Fibroblast of lung (primary cell): ENCODE measurements at regions not wholly inside any gene's neighbourhood (a gene's known extent, or its start where the extent isn't known, plus 50 kb on each side); places are given as distances from the start of the nearest gene placed in this dataset.

ENCODE experiments used
- DNase-seq, 2 donors: peaks; one replicate each; pipeline versions ENCODE4 v3.0.0 to v3.0.0-alpha.2; 2010; ENCODE audit warnings: low read depth in 2 of 2
- H2AFZ ChIP-seq: 2 replicates; pipeline ENCODE4 v1.5.1; 2012; ENCODE audit warnings: low read length, control low read depth, inconsistent platforms
- H3K27ac ChIP-seq: 2 replicates; pipeline ENCODE4 v1.5.1; 2011; ENCODE audit warnings: low read length, control low read depth; ENCODE audit not compliant: insufficient read depth
- H3K27me3 ChIP-seq: 2 replicates; pipeline ENCODE4 v1.5.1; 2011; ENCODE audit warnings: mild to moderate bottlenecking, low read length; ENCODE audit not compliant: control insufficient read depth, insufficient read depth
- H3K36me3 ChIP-seq: 2 replicates; pipeline ENCODE4 v1.5.1; 2011; ENCODE audit warnings: low read length; ENCODE audit not compliant: control insufficient read depth, insufficient read depth
- H3K4me1 ChIP-seq: 2 replicates; pipeline ENCODE4 v1.5.1; 2011; ENCODE audit warnings: low read length; ENCODE audit not compliant: control insufficient read depth, insufficient read depth; ENCODE audit errors: extremely low read depth
- H3K4me2 ChIP-seq: 2 replicates; pipeline ENCODE4 v1.5.1; 2011; ENCODE audit warnings: low read length, control low read depth; ENCODE audit not compliant: insufficient read depth; ENCODE audit errors: extremely low read depth
- H3K4me3 ChIP-seq, 4 experiments: fragments of 200-600 bp in 1 of 4; sonication (generic) in 1 of 4; replicated peaks in 1 of 4; 2 replicates each; pipeline ENCODE4 v1.5.1; 2011 to 2016; ENCODE audit warnings: low read length in 4 of 4, low read depth in 3 of 4, mild to moderate bottlenecking in 3 of 4, control low read depth in 2 of 4, inconsistent platforms in 1 of 4, mixed read lengths in 1 of 4; ENCODE audit not compliant: insufficient read depth in 1 of 4; ENCODE audit errors: control extremely low read depth in 1 of 4
- H3K79me2 ChIP-seq: 2 replicates; pipeline ENCODE4 v1.5.1; 2012; ENCODE audit warnings: mild to moderate bottlenecking, low read length, inconsistent platforms; ENCODE audit not compliant: control insufficient read depth, insufficient read depth
- H3K9ac ChIP-seq: 2 replicates; pipeline ENCODE4 v1.5.1; 2011; ENCODE audit warnings: mild to moderate bottlenecking, low read length, control low read depth; ENCODE audit not compliant: insufficient read depth
- H3K9me3 ChIP-seq: 2 replicates; pipeline ENCODE4 v1.5.1; 2012; ENCODE audit warnings: low read depth, low read length; ENCODE audit not compliant: control insufficient read depth, insufficient read depth
- H4K20me1 ChIP-seq: 2 replicates; pipeline ENCODE4 v1.5.1; 2011; ENCODE audit warnings: low read length; ENCODE audit not compliant: control insufficient read depth, insufficient read depth; ENCODE audit errors: extremely low read depth
- CTCF ChIP-seq, 2 donors: IDR thresholded peaks in 1 of 2; conservative IDR thresholded peaks in 1 of 2; 1 replicate in 1 of 2; 2 replicates in 1 of 2; pipeline ENCODE4 v1.5.1; 2011 to 2012; ENCODE audit warnings: low read length in 2 of 2, control low read depth in 1 of 2, inconsistent platforms in 1 of 2, low read depth in 1 of 2, mild to moderate bottlenecking in 1 of 2
- EZH2 ChIP-seq: IDR thresholded peaks from 2 replicates; pipeline ENCODE4 v1.5.1; 2012; ENCODE audit warnings: low read length, control low read depth, mild to moderate bottlenecking; ENCODE audit errors: missing control alignments

- DNase-seq: peak in 1 of 2 donors; percentile 26
- no peaks in the 10 kb centered on the region for H3K4me1 ChIP-seq
- TF ChIP-seq EZH2: no peak
- no peak for TF ChIP-seq CTCF (conservative IDR thresholded peaks at IDR 0.05 in 1 of 2, IDR thresholded peaks at IDR 0.05 in 1 of 2; ENCODE audit: low read depth in 1 of 2, low read length in 2 of 2)
- H4K20me1 ChIP-seq: no peaks in the 10 kb centered on the region
- H3K36me3 ChIP-seq: no peaks in the 10 kb centered on the region
- no peaks in the 10 kb centered on the region for H3K27me3 ChIP-seq
- H3K9me3 ChIP-seq: no peaks in the 10 kb centered on the region
- no peak overlapping the region for H2AFZ ChIP-seq
- H3K27ac ChIP-seq: no peak overlapping the region
- H3K4me2 ChIP-seq: no peak overlapping the region
- H3K4me3 ChIP-seq: no peak overlapping the region
- H3K79me2 ChIP-seq: no peaks in the 10 kb centered on the region
- H3K9ac ChIP-seq: no peak overlapping the region
Observed at GRCh38 chr7:114851406-114852061, 70.4 kb upstream of the MDFIC start.

- no peak overlapping the region for H3K4me2 ChIP-seq
- no peaks in the 10 kb centered on the region for H3K36me3 ChIP-seq
- TF ChIP-seq CTCF (conservative IDR thresholded peaks at IDR 0.05 in 1 of 2, IDR thresholded peaks at IDR 0.05 in 1 of 2; ENCODE audit: low read depth in 1 of 2, low read length in 2 of 2) (no peak), EZH2 (no peak)
- peak in 1 of 2 donors; percentile 15 for DNase-seq
- H3K9me3 ChIP-seq: no peaks in the 10 kb centered on the region
- H2AFZ ChIP-seq: no peak overlapping the region
- H3K9ac ChIP-seq: no peak overlapping the region
- no peak overlapping the region for H3K4me3 ChIP-seq
- H3K79me2 ChIP-seq: no peaks in the 10 kb centered on the region
- no peaks in the 10 kb centered on the region for H3K4me1 ChIP-seq
- no peaks in the 10 kb centered on the region for H3K27me3 ChIP-seq
- H3K27ac ChIP-seq: no peak overlapping the region
- H4K20me1 ChIP-seq: no peaks in the 10 kb centered on the region
Observed at GRCh38 chr7:114852293-114852692, 69.6 kb upstream of the MDFIC start.

GRCh38 chr7:114853189-114853588 is 68.7 kb upstream of the MDFIC start:
- Histone ChIP-seq H3K36me3 (no peaks in the 10 kb centered on the region), H3K4me3 (no peak overlapping the region), H3K27me3 (no peaks in the 10 kb centered on the region), H3K9me3 (no peaks in the 10 kb centered on the region), H3K4me1 (no peaks in the 10 kb centered on the region), H3K27ac (no peak overlapping the region), H2AFZ (no peak overlapping the region), H4K20me1 (no peaks in the 10 kb centered on the region), H3K79me2 (no peaks in the 10 kb centered on the region), H3K9ac (no peak overlapping the region), H3K4me2 (no peak overlapping the region)
- DNase-seq: no peak
- TF ChIP-seq CTCF (conservative IDR thresholded peaks at IDR 0.05 in 1 of 2, IDR thresholded peaks at IDR 0.05 in 1 of 2; ENCODE audit: low read depth in 1 of 2, low read length in 2 of 2) (no peak), EZH2 (no peak)
